SK-N-SH (cell line): ENCODE measurements at regions not wholly inside any gene's neighbourhood (a gene's known extent, or its start where the extent isn't known, plus 50 kb on each side); places are given as distances from the start of the nearest gene placed in this dataset.

ENCODE experiments used
- CTCF ChIA-PET: fragments of 300-600, 350-600 bp; formaldehyde crosslinking; extraction: SDS; loops from one replicate; lab custom pipeline; 2021; lab: Yijun Ruan, JAX
- POLR2A ChIA-PET: fragments of 350-600 bp; sonication (Branson Sonifier 250); formaldehyde crosslinking; extraction: SDS; loops from one replicate; lab custom pipeline; 2020; ENCODE audit warnings: antibody characterized with exemption, inconsistent platforms; lab: Yijun Ruan, JAX
- DNase-seq: peaks from one replicate; pipeline ENCODE4 v3.0.0; 2012
- H2AFZ ChIP-seq: fragments of 200-600 bp; sonication (generic); 2 replicates; pipeline ENCODE4 v1.8.1; 2016; ENCODE audit warnings: antibody characterized with exemption, mild to moderate bottlenecking, low read depth
- H3F3A ChIP-seq: fragments of 200-600 bp; sonication (generic); replicated peaks from 2 replicates; pipeline ENCODE3; 2016; ENCODE audit warnings: antibody characterized with exemption, mild to moderate bottlenecking; ENCODE audit not compliant: insufficient read depth
- H3K27ac ChIP-seq, 2 experiments: fragments of 200-500 bp in 1 of 2; fragments of 200-600 bp in 1 of 2; sonication (Bioruptor generic) in 1 of 2; sonication (generic), shearing (Covaris generic) in 1 of 2; 2 replicates each; pipeline versions ENCODE4 v1.5.1 to v1.6.1; 2014 to 2016; ENCODE audit warnings: low read depth in 2 of 2, inconsistent platforms in 1 of 2, low read length in 1 of 2, mild to moderate bottlenecking in 1 of 2, mixed read lengths in 1 of 2
- H3K27me3 ChIP-seq: fragments of 200-600 bp; sonication (generic), shearing (Covaris generic); 2 replicates; pipeline ENCODE4 v1.6.1; 2016; ENCODE audit warnings: mixed run types; ENCODE audit not compliant: insufficient read depth
- H3K36me3 ChIP-seq, 2 experiments: fragments of 200-500 bp in 1 of 2; fragments of 200-600 bp in 1 of 2; sonication (Bioruptor generic) in 1 of 2; sonication (generic) in 1 of 2; replicated peaks in 1 of 2; 2 replicates each; pipeline versions ENCODE3 to v1.5.1; 2014 to 2016; ENCODE audit warnings: low read length in 1 of 2, mild to moderate bottlenecking in 1 of 2; ENCODE audit not compliant: insufficient read depth in 2 of 2, control insufficient read depth in 1 of 2
- H3K4me1 ChIP-seq, 2 experiments: fragments of 200-500 bp in 1 of 2; fragments of 200-600 bp in 1 of 2; sonication (Bioruptor generic) in 1 of 2; sonication (generic), shearing (Covaris generic) in 1 of 2; 2 replicates each; pipeline versions ENCODE4 v1.5.1 to v1.6.1; 2014 to 2016; ENCODE audit warnings: low read depth in 1 of 2, low read length in 1 of 2, mixed run types in 1 of 2; ENCODE audit not compliant: insufficient read depth in 2 of 2, control insufficient read depth in 1 of 2
- H3K4me2 ChIP-seq: fragments of 200-600 bp; sonication (generic), shearing (Covaris generic); 2 replicates; pipeline ENCODE4 v1.6.1; 2017; ENCODE audit warnings: mixed run types
- H3K4me3 ChIP-seq, 2 experiments: fragments of 200-500 bp in 1 of 2; fragments of 200-600 bp in 1 of 2; sonication (Bioruptor generic) in 1 of 2; sonication (generic), shearing (Covaris generic) in 1 of 2; 2 replicates each; pipeline versions ENCODE4 v1.5.1 to v1.8.1; 2014 to 2016; ENCODE audit warnings: low read depth in 2 of 2, inconsistent platforms in 1 of 2, low read length in 1 of 2, mild to moderate bottlenecking in 1 of 2, mixed read lengths in 1 of 2, moderate library complexity in 1 of 2
- H3K79me2 ChIP-seq: fragments of 200-600 bp; sonication (generic); 2 replicates; pipeline ENCODE4 v1.8.1; 2017; ENCODE audit warnings: mild to moderate bottlenecking; ENCODE audit not compliant: insufficient read depth
- H3K9ac ChIP-seq: fragments of 200-600 bp; sonication (generic); 2 replicates; pipeline ENCODE4 v1.6.1; 2017; ENCODE audit warnings: mixed run types
- H3K9me2 ChIP-seq: fragments of 200-600 bp; sonication (generic); 2 replicates; pipeline ENCODE4 v1.6.1; 2017; ENCODE audit warnings: mixed run types
- H3K9me3 ChIP-seq: fragments of 200-600 bp; sonication (generic); 2 replicates; pipeline ENCODE4 v1.6.1; 2017; ENCODE audit warnings: mixed run types, mild to moderate bottlenecking, moderate library complexity
- H4K20me1 ChIP-seq: fragments of 200-600 bp; sonication (generic); 2 replicates; pipeline ENCODE4 v1.6.1; 2017; ENCODE audit warnings: mild to moderate bottlenecking, mixed run types; ENCODE audit not compliant: insufficient read depth
- CHD2 ChIP-seq: fragments of 150-350 bp; IDR thresholded peaks from 2 replicates; pipeline ENCODE4 v1.6.1; 2018; ENCODE audit warnings: low read length; ENCODE audit not compliant: partially characterized antibody
- ELF1 ChIP-seq: IDR thresholded peaks from 2 replicates; pipeline ENCODE4 v1.4.0; 2012
- FOXJ3 ChIP-seq: sonication (generic); formaldehyde crosslinking; IDR thresholded peaks from 2 replicates; pipeline ENCODE4 v1.5.1; 2020; ENCODE audit warnings: mild to moderate bottlenecking, missing genetic modification reagents
- FOXM1 ChIP-seq: IDR thresholded peaks from 2 replicates; pipeline ENCODE4 v1.4.0; 2012; ENCODE audit warnings: low read depth, mild to moderate bottlenecking
- GABPA ChIP-seq: IDR thresholded peaks from 2 replicates; pipeline ENCODE4 v1.4.0; 2012; ENCODE audit warnings: low read depth, mild to moderate bottlenecking
- GATA2 ChIP-seq: sonication (generic); formaldehyde crosslinking; IDR thresholded peaks from 2 replicates; pipeline ENCODE4 v1.5.0; 2020; ENCODE audit warnings: mild to moderate bottlenecking, missing genetic modification reagents
- MEF2A ChIP-seq: IDR thresholded peaks from 2 replicates; pipeline ENCODE4 v1.4.0; 2012; ENCODE audit warnings: low read depth, borderline replicate concordance
- NRF1 ChIP-seq: IDR thresholded peaks from 2 replicates; pipeline ENCODE4 v1.6.1; 2012; ENCODE audit warnings: low read depth, mild to moderate bottlenecking, low read length
- POLR2AphosphoS5 ChIP-seq: IDR thresholded peaks from 2 replicates; pipeline ENCODE4 v1.6.1; 2012; ENCODE audit warnings: low read depth, low read length
- RAD21 ChIP-seq: IDR thresholded peaks from 2 replicates; pipeline ENCODE4 v1.6.1; 2012; ENCODE audit warnings: mild to moderate bottlenecking, low read length
- RCOR1 ChIP-seq: fragments of 150-350 bp; IDR thresholded peaks from 2 replicates; pipeline ENCODE4 v1.6.1; 2017; ENCODE audit warnings: antibody characterized with exemption, low read length
- RXRA ChIP-seq: IDR thresholded peaks from 2 replicates; pipeline ENCODE4 v1.4.0; 2012; ENCODE audit warnings: low read depth, mild to moderate bottlenecking, borderline replicate concordance
- SIN3A ChIP-seq: IDR thresholded peaks from 2 replicates; pipeline ENCODE4 v1.6.1; 2012; ENCODE audit warnings: low read depth, mild to moderate bottlenecking, low read length, moderate library complexity, borderline replicate concordance
- TAF1 ChIP-seq: IDR thresholded peaks from 2 replicates; pipeline ENCODE4 v1.6.1; 2012; ENCODE audit warnings: low read depth, mild to moderate bottlenecking, low read length, moderate library complexity, borderline replicate concordance
- TCF12 ChIP-seq: IDR thresholded peaks from 2 replicates; pipeline ENCODE4 v1.4.0; 2012
- YY1 ChIP-seq: IDR thresholded peaks from 2 replicates; pipeline ENCODE4 v1.4.0; 2012; ENCODE audit warnings: low read depth, mild to moderate bottlenecking
- WGBS: methylation state at CpG from one replicate; pipeline ENCODE4 v1.1.6; 2017; ENCODE audit warnings: low lambda C conversion rate; 5-methylcytosine and 5-hydroxymethylcytosine counted together
- TF ChIP-seq, protein P1 (sequence below): fragments of 150-350 bp; IDR thresholded peaks from 2 replicates; pipeline ENCODE4 v1.6.1; 2016; ENCODE audit warnings: mild to moderate bottlenecking, low read depth, low read length
- TF ChIP-seq, protein P2 (sequence below): IDR thresholded peaks from 2 replicates; pipeline ENCODE4 v1.6.1; 2012; ENCODE audit warnings: mild to moderate bottlenecking, low read depth, low read length, moderate library complexity
- TF ChIP-seq, protein P3 (sequence below): IDR thresholded peaks from 2 replicates; pipeline ENCODE4 v1.4.0; 2012; ENCODE audit warnings: low read depth, borderline replicate concordance

DNA sequence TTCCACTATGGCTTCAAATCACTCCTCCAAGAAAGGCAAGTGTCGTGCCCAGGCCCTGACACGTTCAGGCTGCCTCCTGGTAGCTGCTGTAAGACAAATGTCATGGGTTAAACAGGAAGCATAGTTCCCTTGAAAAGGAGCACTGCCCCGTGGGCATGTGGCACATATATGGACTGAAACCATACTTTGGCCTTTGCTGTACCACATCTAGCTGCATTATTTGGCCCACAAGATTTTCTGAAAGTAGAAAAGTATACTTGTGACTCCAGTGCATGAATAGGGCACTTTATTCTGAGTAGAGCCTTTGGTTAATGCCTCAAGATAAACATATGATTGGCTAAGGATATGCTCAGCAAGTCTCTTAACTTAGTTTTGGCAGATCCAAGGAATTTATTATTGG is 218.7 kb upstream of the EGLN3 start:
- TF ChIP-seq RCOR1 = no peak
- TF ChIP-seq MEF2A = no peak
- no peak for TF ChIP-seq GABPA
- TF ChIP-seq FOXJ3 = no peak
- no peak for TF ChIP-seq TAF1
- no peak for TF ChIP-seq POLR2AphosphoS5
- no peak for TF ChIP-seq RXRA
- no peak for TF ChIP-seq YY1
- TF ChIP-seq SIN3A = no peak
- TF ChIP-seq CHD2 = no peak
- no peak for TF ChIP-seq GATA2
- TF ChIP-seq, protein P1, sequence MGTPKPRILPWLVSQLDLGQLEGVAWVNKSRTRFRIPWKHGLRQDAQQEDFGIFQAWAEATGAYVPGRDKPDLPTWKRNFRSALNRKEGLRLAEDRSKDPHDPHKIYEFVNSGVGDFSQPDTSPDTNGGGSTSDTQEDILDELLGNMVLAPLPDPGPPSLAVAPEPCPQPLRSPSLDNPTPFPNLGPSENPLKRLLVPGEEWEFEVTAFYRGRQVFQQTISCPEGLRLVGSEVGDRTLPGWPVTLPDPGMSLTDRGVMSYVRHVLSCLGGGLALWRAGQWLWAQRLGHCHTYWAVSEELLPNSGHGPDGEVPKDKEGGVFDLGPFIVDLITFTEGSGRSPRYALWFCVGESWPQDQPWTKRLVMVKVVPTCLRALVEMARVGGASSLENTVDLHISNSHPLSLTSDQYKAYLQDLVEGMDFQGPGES = no peak
- TF ChIP-seq, protein P2, sequence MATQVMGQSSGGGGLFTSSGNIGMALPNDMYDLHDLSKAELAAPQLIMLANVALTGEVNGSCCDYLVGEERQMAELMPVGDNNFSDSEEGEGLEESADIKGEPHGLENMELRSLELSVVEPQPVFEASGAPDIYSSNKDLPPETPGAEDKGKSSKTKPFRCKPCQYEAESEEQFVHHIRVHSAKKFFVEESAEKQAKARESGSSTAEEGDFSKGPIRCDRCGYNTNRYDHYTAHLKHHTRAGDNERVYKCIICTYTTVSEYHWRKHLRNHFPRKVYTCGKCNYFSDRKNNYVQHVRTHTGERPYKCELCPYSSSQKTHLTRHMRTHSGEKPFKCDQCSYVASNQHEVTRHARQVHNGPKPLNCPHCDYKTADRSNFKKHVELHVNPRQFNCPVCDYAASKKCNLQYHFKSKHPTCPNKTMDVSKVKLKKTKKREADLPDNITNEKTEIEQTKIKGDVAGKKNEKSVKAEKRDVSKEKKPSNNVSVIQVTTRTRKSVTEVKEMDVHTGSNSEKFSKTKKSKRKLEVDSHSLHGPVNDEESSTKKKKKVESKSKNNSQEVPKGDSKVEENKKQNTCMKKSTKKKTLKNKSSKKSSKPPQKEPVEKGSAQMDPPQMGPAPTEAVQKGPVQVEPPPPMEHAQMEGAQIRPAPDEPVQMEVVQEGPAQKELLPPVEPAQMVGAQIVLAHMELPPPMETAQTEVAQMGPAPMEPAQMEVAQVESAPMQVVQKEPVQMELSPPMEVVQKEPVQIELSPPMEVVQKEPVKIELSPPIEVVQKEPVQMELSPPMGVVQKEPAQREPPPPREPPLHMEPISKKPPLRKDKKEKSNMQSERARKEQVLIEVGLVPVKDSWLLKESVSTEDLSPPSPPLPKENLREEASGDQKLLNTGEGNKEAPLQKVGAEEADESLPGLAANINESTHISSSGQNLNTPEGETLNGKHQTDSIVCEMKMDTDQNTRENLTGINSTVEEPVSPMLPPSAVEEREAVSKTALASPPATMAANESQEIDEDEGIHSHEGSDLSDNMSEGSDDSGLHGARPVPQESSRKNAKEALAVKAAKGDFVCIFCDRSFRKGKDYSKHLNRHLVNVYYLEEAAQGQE = no peak
- TF ChIP-seq FOXM1 = no peak
- no peak for TF ChIP-seq RAD21
- TF ChIP-seq NRF1 = no peak
- no peak for TF ChIP-seq ELF1
- TF ChIP-seq, protein P3, sequence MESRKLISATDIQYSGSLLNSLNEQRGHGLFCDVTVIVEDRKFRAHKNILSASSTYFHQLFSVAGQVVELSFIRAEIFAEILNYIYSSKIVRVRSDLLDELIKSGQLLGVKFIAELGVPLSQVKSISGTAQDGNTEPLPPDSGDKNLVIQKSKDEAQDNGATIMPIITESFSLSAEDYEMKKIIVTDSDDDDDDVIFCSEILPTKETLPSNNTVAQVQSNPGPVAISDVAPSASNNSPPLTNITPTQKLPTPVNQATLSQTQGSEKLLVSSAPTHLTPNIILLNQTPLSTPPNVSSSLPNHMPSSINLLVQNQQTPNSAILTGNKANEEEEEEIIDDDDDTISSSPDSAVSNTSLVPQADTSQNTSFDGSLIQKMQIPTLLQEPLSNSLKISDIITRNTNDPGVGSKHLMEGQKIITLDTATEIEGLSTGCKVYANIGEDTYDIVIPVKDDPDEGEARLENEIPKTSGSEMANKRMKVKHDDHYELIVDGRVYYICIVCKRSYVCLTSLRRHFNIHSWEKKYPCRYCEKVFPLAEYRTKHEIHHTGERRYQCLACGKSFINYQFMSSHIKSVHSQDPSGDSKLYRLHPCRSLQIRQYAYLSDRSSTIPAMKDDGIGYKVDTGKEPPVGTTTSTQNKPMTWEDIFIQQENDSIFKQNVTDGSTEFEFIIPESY = no peak
- no peak for TF ChIP-seq TCF12
- TF ChIP-seq, all 33 proteins: peak for 0
- ChIA-PET CTCF (interaction anchor here (1.1 kb wide), 1 partner anchor 20 kb away, joined by 3 read pairs; no protein-coding TSS in a partner anchor), POLR2A (no interaction called here)
- no peak overlapping the region for H3K4me2 ChIP-seq
- H3K4me3 ChIP-seq = no peak overlapping the region
- no peaks in the 10 kb centered on the region for H3K4me1 ChIP-seq
- no peaks in the 10 kb centered on the region for H3K9me2 ChIP-seq
- H3K79me2 ChIP-seq = no peaks in the 10 kb centered on the region
- H3K27me3 ChIP-seq = peaks cover 3% of the 10 kb centered on the region; the same call in 1 of the 2 replicates
- no peak overlapping the region for H3K27ac ChIP-seq
- no peak overlapping the region for H3K9ac ChIP-seq
- no peak overlapping the region for H2AFZ ChIP-seq
- H4K20me1 ChIP-seq = no peaks in the 10 kb centered on the region
- H3F3A ChIP-seq = no peaks in the 10 kb centered on the region
- 32% methylated on average over 3 of the region's 3 CpGs for WGBS
- no peaks in the 10 kb centered on the region for H3K9me3 ChIP-seq
- no peaks in the 10 kb centered on the region for H3K36me3 ChIP-seq
- DNase-seq = no peak
